ENCODE measurements at regions not wholly inside any gene's neighbourhood (a gene's known extent, or its start where the extent isn't known, plus 50 kb on each side); places are given as distances from the start of the nearest gene placed in this dataset.
"Not testable (repeated sequence)": the region's sequence is repeated elsewhere in the genome, so short reads cannot be mapped to it uniquely, and the experiment has no call there.

- DNase-seq = no peak
Measured at GRCh38 chrX:46218373-46218772, 326.8 kb downstream of the ZNF674 start.

GRCh38 chrX:46216406-46216805, 328.8 kb downstream of the ZNF674 start:
- DNase-seq = no peak

DNA sequence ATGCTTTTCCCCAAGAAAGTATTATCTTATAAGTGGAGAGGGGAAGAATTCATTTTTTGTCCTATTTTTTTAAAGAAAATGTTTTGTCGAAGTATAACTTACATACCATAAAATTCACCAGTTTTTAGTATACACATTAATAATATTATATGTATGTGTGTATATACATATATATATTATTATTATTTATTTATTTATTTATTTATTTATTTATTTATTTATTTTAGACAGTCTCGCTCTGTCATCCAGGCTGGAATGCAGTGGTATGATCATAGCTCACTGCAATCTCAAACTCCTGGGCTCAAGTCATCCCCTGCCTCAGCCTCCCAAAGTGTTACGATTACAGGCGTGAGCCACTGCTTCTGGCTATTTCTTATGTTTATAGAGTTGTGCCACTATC, 334.1 kb downstream of the ZNF674 start:
- DNase-seq = no peak

GRCh38 chrX:46209768-46210167, 335.5 kb downstream of the ZNF674 start:
- no peak for DNase-seq

DNA sequence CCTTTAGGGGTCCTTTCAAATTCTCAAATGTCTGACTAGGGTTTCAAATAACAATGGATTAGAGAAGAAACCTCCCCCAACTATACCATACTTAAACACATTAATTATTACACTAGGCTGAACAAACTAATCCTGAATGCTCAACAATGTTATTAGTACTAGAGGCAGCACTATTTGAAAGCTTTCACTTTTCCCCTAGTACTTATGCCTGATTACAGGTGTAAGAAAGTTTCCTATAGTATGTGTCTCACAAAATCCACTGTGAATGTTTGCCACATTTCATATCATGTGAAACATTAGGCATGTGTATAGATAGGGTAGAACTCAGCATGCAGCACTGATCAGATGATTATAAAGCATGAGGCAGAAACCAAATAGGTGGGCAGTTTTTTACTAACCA, 336.2 kb downstream of the ZNF674 start:
- no peak for DNase-seq

- no peak for DNase-seq
Measured at GRCh38 chrX:46208225-46208854, 336.9 kb downstream of the ZNF674 start.

- DNase-seq = no peak
Measured at GRCh38 chrX:46204721-46205422, 340.3 kb downstream of the ZNF674 start.

DNA sequence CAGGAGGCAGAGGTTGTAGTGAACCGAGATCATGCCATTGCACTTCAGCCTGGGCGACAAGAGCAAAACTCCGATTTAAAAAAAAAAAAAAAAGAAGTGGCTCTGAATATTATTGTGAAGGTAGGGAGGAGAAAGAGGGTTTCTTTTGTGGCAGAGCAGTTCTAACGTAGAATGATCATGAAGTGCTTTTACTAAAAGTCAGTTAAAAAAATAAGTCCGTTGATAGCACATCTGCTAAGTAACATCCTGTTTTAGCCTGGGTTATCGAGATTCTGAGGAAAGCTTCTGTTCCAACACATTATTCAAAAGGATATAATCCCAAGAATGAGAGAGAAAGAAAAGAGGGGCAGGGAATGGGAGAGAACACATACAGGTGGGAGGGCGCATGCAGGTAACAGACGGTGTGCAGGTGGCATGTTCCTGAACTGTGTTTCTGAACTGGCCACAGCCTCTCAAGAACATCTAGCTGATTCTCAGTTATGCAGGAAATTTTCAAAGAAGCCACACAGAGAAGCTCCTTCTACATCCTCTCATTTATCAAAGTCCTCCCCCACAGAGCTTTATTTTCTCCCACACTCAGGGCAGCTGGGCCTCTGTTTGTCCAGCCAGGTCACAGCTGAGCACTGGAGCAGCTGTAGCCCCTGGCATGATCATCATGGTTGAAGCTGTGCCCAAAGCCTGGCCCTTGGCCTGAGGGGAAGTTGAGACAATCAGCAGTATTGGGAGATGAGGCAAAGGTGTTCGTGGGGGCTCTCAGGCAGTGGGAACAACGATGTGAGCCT, 342.3 kb downstream of the ZNF674 start:
- DNase-seq = no peak

GRCh38 chrX:46200413-46200812, 344.8 kb downstream of the ZNF674 start:
- no peak for DNase-seq

- DNase-seq = no peak
Measured at GRCh38 chrX:46198858-46199257, 346.4 kb downstream of the ZNF674 start.

DNA sequence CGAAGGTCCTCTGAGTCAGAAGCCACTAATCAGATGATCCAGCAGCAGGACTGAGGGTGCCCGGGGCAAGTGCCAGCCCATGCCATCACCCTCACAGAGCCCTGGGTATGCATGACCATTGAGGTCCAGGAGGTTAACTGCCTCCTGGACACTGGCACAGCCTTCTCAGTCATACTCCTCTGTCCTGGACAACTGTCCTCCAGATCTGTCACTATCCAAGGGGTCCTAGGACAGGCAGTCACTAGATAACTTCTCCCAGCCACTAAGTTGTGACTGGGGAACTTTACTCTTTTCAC, 358.5 kb downstream of the ZNF674 start:
- DNase-seq = not testable (repeated sequence)

- no peak for DNase-seq
Measured at GRCh38 chrX:46185923-46186810, 359.1 kb downstream of the ZNF674 start.

- DNase-seq = no peak
Measured at GRCh38 chrX:46184749-46185148, 360.5 kb downstream of the ZNF674 start.

DNA sequence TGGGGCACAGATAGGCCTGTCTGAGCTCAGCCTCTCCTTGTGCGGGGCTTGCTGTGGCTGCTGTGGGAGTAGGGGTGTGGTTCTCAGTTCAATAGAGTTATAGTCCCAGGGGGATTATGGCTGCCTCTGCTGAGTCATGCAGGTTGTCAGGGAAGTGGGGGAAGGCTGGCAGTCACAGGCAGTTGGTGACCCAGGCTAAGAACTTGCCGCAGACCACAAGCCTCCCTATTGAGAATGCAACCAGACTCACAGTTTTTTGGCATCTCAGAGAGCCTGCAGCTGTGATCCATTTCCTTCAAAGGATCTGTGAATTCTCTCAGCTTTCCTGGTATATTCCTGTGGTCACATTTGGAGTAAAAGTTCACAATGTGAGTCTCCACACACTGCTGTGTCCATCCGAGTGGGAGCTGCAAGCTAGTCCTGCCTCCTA, 364.9 kb downstream of the ZNF674 start:
- DNase-seq = peak in 1 of 2 experiments; percentile 0

DNA sequence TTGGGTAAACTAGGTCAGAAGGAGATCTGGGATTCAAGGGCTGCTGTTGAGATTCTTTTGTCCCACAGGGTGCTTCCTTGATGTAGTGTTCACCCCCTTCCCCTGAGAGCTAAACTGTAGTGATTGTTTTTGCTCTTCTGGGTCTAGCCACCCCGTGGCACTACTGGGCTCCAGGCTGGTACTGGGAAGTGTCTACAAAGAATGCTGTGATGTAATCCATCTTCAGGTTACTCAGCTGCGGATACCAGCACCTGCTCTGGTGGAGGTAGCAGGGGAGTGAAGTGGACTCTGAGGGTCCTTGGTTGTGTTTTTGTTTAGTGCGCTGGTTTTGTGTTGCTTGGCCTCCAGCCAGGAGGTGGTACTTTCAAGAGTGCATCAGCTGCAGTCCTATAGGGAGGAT, 365.5 kb downstream of the ZNF674 start:
- no peak for DNase-seq

- DNase-seq = no peak
Measured at GRCh38 chrX:46178763-46179162, 366.5 kb downstream of the ZNF674 start.

DNA sequence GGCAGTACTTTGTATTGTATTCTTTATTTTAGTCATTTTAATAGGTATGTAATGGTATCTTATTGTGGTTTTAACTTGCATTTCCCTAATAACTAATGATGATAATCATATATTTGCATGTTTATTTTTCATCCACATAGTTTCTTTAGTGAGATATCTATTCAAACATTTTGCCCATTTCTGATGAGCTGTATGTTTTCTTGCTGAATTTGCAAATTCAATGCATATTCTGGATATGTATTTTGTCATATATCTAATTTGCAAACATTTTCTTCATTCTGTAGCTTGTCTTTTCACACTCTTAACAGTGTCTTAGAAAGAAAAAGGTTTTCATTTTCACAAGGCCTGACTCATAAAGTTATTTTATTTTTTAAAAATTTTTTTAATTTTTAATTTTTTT, 372.1 kb downstream of the ZNF674 start:
- DNase-seq = no peak

DNA sequence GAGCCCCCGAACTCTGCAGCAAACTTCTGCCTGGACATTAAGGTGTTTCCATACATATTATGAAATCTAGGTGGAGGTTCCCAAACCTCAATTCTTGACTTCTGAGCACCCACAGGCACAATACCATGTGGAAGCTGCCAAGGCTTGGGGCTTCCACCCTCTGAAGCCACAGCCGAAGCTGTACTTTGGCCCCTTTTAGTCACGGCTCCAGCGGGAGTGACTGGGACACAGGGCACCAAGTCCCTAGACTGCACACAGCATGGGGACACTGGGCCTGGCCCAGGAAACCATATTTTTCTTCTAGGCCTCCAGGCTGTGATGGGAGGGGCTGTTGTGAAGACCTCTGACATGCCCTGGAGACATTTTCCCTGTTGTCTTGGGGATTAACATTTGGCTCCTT, 373.8 kb downstream of the ZNF674 start:
- DNase-seq = not testable (repeated sequence)

DNA sequence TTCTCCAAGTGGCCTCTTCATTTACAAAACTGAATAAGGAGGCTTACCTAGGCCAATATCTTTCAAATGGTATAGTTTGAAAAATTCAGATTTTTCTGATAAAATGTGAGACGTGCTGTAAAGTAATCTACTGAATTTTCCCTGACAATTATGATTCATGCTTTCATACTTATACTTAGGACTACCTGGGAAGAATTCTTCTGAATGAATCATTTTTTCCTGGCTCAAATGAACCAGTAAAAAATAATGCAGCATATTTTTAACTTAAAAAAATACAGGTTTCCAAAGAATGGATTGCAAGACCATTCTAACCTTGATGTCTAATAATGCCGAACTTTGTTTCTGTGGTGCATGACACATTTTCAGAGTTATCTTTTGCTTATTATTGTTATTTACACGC, 375.4 kb downstream of the ZNF674 start:
- DNase-seq = no peak

DNA sequence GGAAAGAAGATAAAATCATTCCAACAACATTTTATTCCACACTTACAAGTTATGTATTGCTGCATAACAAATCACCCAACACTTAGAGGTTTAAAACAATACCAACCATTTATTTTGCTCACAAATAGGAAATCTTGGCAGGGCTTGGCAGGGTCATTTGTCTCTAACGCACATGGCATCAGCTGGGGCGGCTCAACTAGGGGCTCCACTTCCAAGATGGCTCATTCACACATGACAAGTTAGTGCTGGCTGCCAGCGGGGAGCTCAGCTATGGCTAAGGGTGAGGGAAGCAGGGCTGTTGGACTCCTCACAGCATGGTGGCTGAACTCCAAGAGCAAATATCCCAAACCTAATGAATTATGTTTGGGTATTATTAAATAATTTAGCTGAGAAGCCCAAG, 377.0 kb downstream of the ZNF674 start:
- no peak for DNase-seq

- no peak for DNase-seq
Measured at GRCh38 chrX:46165866-46166265, 379.4 kb downstream of the ZNF674 start.

DNA sequence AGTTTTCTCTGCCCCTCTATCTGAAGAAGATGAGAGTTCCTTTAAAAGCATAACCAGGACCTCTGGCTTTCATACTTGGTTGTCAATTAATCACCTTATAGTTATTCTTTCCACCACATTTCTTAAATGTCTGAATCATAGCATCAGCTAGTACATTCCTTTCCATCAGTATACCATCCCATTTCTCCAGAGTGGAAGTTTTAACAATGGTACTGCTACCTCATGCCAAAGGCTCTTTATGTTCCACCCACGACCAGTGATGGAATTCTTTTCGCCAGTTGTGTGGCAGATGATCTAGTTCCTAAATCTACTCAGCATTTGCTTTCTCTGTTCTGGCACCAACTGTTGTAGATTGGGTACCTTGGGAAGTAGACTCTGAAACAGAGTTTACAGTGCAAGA, 379.8 kb downstream of the ZNF674 start:
- DNase-seq = no peak

DNA sequence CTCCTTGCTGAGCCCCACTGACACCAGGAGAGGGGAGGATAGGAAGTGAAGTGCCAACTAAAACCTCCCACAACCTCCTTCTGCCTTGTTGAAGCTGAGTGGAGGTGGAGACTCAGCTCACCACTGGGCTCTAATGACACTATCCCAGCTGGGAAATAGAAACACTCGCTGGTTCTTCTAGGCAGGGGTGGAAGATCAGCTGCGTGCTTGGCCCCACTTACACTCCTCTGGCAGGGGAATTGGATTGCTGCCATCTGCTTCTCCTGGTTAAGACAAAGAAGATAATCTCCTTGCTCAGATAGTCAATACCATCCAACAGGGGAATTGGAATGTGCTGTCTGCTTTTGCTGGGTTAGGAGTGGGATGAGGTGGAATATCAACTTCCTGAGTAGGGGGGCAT, 392.5 kb downstream of the ZNF674 start:
- no peak for DNase-seq

Measured in NCI-H526 (cell line).